Parathyroid adenoma (tissue), 2 donors: ENCODE measurements at regions not wholly inside any gene's neighbourhood (a gene's known extent, or its start where the extent isn't known, plus 50 kb on each side); places are given as distances from the start of the nearest gene placed in this dataset.

ENCODE experiments used
- H2AFZ ChIP-seq: fragments of 300-600 bp; sonication (generic); one replicate; pipeline ENCODE4 v1.7.0; 2017; ENCODE audit warnings: antibody characterized with exemption, mild to moderate bottlenecking
- H3K27ac ChIP-seq: fragments of 300-600 bp; sonication (generic); one replicate; pipeline ENCODE4 v1.7.0; 2017
- H3K27me3 ChIP-seq: fragments of 300-600 bp; sonication (generic); one replicate; pipeline ENCODE4 v1.7.0; 2017; ENCODE audit warnings: low read length; ENCODE audit not compliant: control insufficient read depth, insufficient read depth
- H3K36me3 ChIP-seq: fragments of 300-600 bp; sonication (generic); one replicate; pipeline ENCODE4 v1.7.0; 2017; ENCODE audit warnings: low read length; ENCODE audit not compliant: control insufficient read depth, insufficient read depth
- H3K4me1 ChIP-seq: fragments of 300-600 bp; sonication (generic); one replicate; pipeline ENCODE4 v1.7.0; 2017; ENCODE audit warnings: control low read depth
- H3K4me2 ChIP-seq: fragments of 300-600 bp; sonication (generic); one replicate; pipeline ENCODE4 v1.7.0; 2017; ENCODE audit warnings: low read length
- H3K4me3 ChIP-seq: fragments of 300-600 bp; sonication (generic); one replicate; pipeline ENCODE4 v1.7.0; 2017; ENCODE audit warnings: low read depth, low read length
- H3K79me2 ChIP-seq: fragments of 300-600 bp; sonication (generic); one replicate; pipeline ENCODE4 v1.7.0; 2017; ENCODE audit warnings: control low read depth
- H3K9ac ChIP-seq: fragments of 300-600 bp; sonication (generic); one replicate; pipeline ENCODE4 v1.7.0; 2017; ENCODE audit warnings: mild to moderate bottlenecking
- H3K9me3 ChIP-seq: fragments of 300-600 bp; sonication (generic); one replicate; pipeline ENCODE4 v1.7.0; 2017; ENCODE audit warnings: low read length; ENCODE audit not compliant: control insufficient read depth
- TF ChIP-seq, protein P1 (sequence below): fragments of 300-600 bp; sonication (generic); IDR thresholded peaks from one replicate; pipeline ENCODE4 v1.7.0; 2017; ENCODE audit warnings: antibody characterized with exemption, mild to moderate bottlenecking
- donor health status: primary hyperparathyroidism.

DNA sequence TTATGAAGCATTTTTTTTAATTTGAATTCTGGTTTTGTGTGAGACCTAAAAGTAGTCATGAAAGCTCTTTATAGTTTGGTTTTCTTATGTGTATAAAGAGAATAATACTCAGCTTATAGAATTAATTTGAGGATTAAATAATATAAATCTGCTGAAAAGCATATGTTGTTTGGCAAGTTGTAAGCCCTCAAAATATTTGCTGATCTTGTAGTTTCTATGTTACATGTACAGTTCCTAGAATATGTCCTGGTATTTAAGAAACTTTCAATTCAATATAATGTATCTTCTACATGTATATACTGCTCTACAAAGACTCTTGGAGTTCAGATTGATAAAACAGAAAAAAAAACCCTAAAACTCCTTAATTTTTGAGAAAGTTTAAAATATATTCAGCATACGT, 605.5 kb upstream of the FAM98A start:
- Histone ChIP-seq H3K79me2 (no peaks in the 10 kb centered on the region), H3K9me3 (no peaks in the 10 kb centered on the region), H3K27ac (no peak overlapping the region), H3K27me3 (no peaks in the 10 kb centered on the region), H3K36me3 (no peaks in the 10 kb centered on the region), H2AFZ (no peak overlapping the region), H3K4me3 (no peak overlapping the region), H3K9ac (no peak overlapping the region), H3K4me2 (no peak overlapping the region), H3K4me1 (no peaks in the 10 kb centered on the region)
- TF ChIP-seq, protein P1, sequence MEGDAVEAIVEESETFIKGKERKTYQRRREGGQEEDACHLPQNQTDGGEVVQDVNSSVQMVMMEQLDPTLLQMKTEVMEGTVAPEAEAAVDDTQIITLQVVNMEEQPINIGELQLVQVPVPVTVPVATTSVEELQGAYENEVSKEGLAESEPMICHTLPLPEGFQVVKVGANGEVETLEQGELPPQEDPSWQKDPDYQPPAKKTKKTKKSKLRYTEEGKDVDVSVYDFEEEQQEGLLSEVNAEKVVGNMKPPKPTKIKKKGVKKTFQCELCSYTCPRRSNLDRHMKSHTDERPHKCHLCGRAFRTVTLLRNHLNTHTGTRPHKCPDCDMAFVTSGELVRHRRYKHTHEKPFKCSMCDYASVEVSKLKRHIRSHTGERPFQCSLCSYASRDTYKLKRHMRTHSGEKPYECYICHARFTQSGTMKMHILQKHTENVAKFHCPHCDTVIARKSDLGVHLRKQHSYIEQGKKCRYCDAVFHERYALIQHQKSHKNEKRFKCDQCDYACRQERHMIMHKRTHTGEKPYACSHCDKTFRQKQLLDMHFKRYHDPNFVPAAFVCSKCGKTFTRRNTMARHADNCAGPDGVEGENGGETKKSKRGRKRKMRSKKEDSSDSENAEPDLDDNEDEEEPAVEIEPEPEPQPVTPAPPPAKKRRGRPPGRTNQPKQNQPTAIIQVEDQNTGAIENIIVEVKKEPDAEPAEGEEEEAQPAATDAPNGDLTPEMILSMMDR = no peak

DNA sequence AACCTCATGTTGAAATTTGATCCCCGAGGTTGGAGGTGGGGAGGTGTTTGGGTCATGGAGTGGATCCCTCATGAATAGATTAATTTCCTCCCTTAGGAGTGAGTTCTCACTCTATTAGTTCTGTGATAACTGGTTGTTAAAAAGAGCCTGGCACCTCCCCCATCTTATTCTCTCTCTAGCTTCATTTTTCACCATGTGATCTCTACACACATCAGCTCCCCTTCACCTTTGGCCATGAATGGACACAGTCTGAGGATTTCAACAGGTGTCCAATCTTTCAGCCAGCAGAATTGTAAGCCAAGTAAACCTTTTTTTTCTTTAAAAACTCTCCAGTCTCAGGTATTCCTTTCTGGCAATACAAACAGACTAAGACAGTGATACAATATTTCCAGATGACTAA, 602.0 kb upstream of the FAM98A start:
- TF ChIP-seq, protein P1 = no peak
- Histone ChIP-seq H3K36me3 (no peaks in the 10 kb centered on the region), H3K4me3 (no peak overlapping the region), H3K79me2 (no peaks in the 10 kb centered on the region), H3K27ac (no peak overlapping the region), H2AFZ (no peak overlapping the region), H3K4me2 (no peak overlapping the region), H3K4me1 (no peaks in the 10 kb centered on the region), H3K27me3 (no peaks in the 10 kb centered on the region), H3K9me3 (no peaks in the 10 kb centered on the region), H3K9ac (no peak overlapping the region)

DNA sequence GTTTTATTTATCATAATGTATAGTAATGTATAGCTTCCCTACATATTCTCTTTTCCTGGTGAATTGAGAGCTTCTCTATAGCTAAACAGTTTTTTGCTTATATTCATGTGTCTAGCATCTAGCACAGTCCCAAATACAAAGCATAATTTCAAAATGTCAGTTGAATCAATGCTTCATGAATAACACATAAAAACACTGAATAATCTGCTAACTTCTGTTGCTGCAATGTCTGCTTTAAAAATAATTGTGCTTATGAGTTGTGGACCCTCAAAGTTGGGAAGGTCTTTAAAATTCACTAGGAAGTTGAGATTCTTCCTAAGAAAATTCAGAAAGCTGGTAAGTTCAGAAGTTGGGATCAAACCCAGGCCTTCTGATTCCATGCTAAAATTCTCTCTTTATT, 600.9 kb upstream of the FAM98A start:
- Histone ChIP-seq H3K79me2 (no peaks in the 10 kb centered on the region), H3K4me2 (no peak overlapping the region), H3K36me3 (no peaks in the 10 kb centered on the region), H3K27ac (no peak overlapping the region), H3K9me3 (no peaks in the 10 kb centered on the region), H3K27me3 (no peaks in the 10 kb centered on the region), H3K9ac (no peak overlapping the region), H3K4me3 (no peak overlapping the region), H3K4me1 (no peaks in the 10 kb centered on the region), H2AFZ (no peak overlapping the region)
- TF ChIP-seq, protein P1 = no peak

DNA sequence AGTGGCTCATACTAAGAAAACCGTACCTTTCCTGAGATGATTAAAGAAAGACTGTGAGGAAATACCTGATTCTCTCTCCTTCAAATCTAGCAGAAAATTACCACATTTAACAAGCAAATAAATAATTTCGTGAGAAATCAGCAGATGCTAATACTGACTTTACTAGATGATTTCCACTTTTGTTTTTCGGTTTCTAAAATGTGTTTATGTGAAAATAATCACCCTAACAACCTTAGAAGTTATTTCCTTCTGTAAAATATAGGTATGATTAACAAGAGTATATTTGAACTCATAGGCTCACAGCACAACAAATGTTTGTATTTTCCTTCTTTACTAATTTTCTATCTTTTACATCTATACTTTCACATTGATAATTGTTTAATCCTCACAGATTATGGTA, 594.1 kb upstream of the FAM98A start:
- TF ChIP-seq, protein P1 = no peak
- H2AFZ ChIP-seq = no peak overlapping the region
- H3K4me1 ChIP-seq = no peaks in the 10 kb centered on the region
- H3K27ac ChIP-seq = no peak overlapping the region
- no peaks in the 10 kb centered on the region for H3K9me3 ChIP-seq
- H3K4me2 ChIP-seq = no peak overlapping the region
- H3K27me3 ChIP-seq = no peaks in the 10 kb centered on the region
- H3K79me2 ChIP-seq = no peaks in the 10 kb centered on the region
- H3K9ac ChIP-seq = no peak overlapping the region
- H3K4me3 ChIP-seq = no peak overlapping the region
- H3K36me3 ChIP-seq = no peaks in the 10 kb centered on the region

DNA sequence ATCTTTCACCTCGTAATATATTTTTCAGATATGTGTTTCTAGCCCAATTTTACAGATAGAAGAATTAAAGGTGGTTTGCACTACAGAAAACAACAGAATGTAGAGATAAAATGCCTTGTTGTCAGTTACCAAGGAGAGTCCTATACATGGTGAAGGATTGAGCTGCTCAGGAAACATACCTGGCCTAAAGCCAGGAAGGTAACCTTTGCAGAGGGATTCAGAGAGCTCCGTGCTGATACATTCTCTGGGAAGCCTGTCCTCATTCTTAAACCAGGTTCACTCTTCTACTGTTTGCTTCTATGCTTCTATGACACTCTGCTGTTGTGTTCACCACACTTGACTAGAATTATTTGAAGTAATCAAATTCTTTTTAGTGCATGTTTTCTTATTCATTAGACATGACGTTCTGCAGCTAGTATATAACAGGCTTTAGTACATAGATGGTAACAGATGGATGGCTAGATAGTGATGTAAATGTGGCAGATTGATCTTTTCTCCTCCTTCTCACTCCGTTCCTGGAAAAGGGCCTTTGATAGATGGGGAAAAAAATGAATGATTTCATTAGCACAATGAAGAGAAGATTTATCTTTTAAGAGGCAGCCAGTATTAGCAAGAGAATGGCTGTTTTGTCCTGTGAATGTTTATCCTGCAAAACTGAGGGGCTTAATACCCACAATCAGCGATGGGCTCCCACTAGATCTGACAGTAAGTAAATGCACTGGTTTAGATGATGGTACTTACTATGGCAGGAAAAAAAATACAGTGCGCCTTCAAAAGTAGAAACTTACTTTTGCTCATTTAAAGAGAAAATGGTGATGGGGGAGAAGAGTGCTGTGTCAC, 589.6 kb upstream of the FAM98A start:
- no peak overlapping the region for H2AFZ ChIP-seq
- no peak overlapping the region for H3K4me2 ChIP-seq
- TF ChIP-seq, protein P1 = no peak
- H3K79me2 ChIP-seq = no peaks in the 10 kb centered on the region
- no peaks in the 10 kb centered on the region for H3K36me3 ChIP-seq
- H3K4me1 ChIP-seq = no peaks in the 10 kb centered on the region
- no peaks in the 10 kb centered on the region for H3K27me3 ChIP-seq
- H3K9ac ChIP-seq = no peak overlapping the region
- no peaks in the 10 kb centered on the region for H3K9me3 ChIP-seq
- H3K4me3 ChIP-seq = no peak overlapping the region
- no peak overlapping the region for H3K27ac ChIP-seq
